Neural progenitor cell (in vitro differentiated cells): ENCODE measurements at regions not wholly inside any gene's neighbourhood (a gene's known extent, or its start where the extent isn't known, plus 50 kb on each side); places are given as distances from the start of the nearest gene placed in this dataset.

Experiments used
- CTCF ChIP-seq: fragments of 200-600 bp; sonication (generic); IDR thresholded peaks from 2 replicates; pipeline ENCODE4 v1.5.1; 2017; ENCODE audit warnings: antibody characterized with exemption, mild to moderate bottlenecking
- EZH2 ChIP-seq: fragments of 200-600 bp; sonication (generic); IDR thresholded peaks from 2 replicates; pipeline ENCODE4 v1.6.1; 2017; ENCODE audit warnings: antibody characterized with exemption, mild to moderate bottlenecking, moderate library complexity

- no peak for TF ChIP-seq CTCF
- TF ChIP-seq EZH2, result no peak
Observed at GRCh38 chr11:59281177-59281576, 68.5 kb upstream of the MPEG1 start.
